IMR-90 (cell line): ENCODE measurements at regions not wholly inside any gene's neighbourhood (a gene's known extent, or its start where the extent isn't known, plus 50 kb on each side); places are given as distances from the start of the nearest gene placed in this dataset.

Experiments used
- ATAC-seq: fragments of 200-7000 bp; cut with Tn5 transposase; 2 replicates; pipeline ENCODE4 v1.9.1; 2020; ENCODE audit warnings: low read depth, mild to moderate bottlenecking, moderate library complexity
- BruUV-seq: library from RNA; stranded (reverse); fragments of 400-500 nt; replicated peaks from 2 replicates; lab custom pipeline; 2021; lab: Mats Ljungman, UMichigan
- CTCF ChIA-PET: fragments of 300-600 bp; formaldehyde crosslinking; extraction: SDS; loops from one replicate; lab custom pipeline; 2021; ENCODE audit warnings: antibody characterized with exemption; lab: Yijun Ruan, JAX
- POLR2A ChIA-PET: fragments of 300-600 bp; sonication (Branson Sonifier 250); formaldehyde crosslinking; loops from one replicate; lab custom pipeline; 2022; ENCODE audit warnings: antibody characterized with exemption; ENCODE audit not compliant: unreplicated experiment; lab: Charles Lee
- DNase-seq: peaks from one replicate; pipeline ENCODE4 v3.0.0; 2013
- H2AFZ ChIP-seq: replicated peaks from 2 replicates; pipeline ENCODE3; 2013; ENCODE audit warnings: low read length, mild to moderate bottlenecking; ENCODE audit not compliant: poor library complexity
- H2AK5ac ChIP-seq: 2 replicates; pipeline ENCODE4 v1.6.1; 2013; ENCODE audit warnings: low read depth, low read length, inconsistent platforms
- H2AK9ac ChIP-seq: replicated peaks from 2 replicates; pipeline ENCODE3; 2013; ENCODE audit warnings: mild to moderate bottlenecking, low read depth, low read length, moderate library complexity; ENCODE audit not compliant: poor library complexity
- H2BK120ac ChIP-seq: 2 replicates; pipeline ENCODE4 v1.6.1; 2013; ENCODE audit warnings: low read depth, low read length, inconsistent platforms
- H2BK15ac ChIP-seq: 3 replicates; pipeline ENCODE4 v1.6.1; 2013; ENCODE audit warnings: low read depth, low read length, inconsistent platforms
- H2BK20ac ChIP-seq: 2 replicates; pipeline ENCODE4 v1.6.1; 2013; ENCODE audit warnings: low read depth, mild to moderate bottlenecking, inconsistent platforms, low read length, moderate library complexity
- H2BK5ac ChIP-seq: 2 replicates; pipeline ENCODE4 v1.6.1; 2013; ENCODE audit warnings: mild to moderate bottlenecking, low read depth, low read length, inconsistent platforms; ENCODE audit not compliant: poor library complexity, severe bottlenecking
- H3K14ac ChIP-seq: replicated peaks from 2 replicates; pipeline ENCODE4 v1.6.1; 2013; ENCODE audit warnings: low read depth, low read length, inconsistent platforms
- H3K18ac ChIP-seq: 2 replicates; pipeline ENCODE4 v1.6.1; 2013; ENCODE audit warnings: low read depth, low read length, control low read depth
- H3K23ac ChIP-seq: 2 replicates; pipeline ENCODE4 v1.6.1; 2013; ENCODE audit warnings: low read depth, low read length, inconsistent platforms
- H3K27ac ChIP-seq: 2 replicates; pipeline ENCODE4 v1.5.1; 2013; ENCODE audit warnings: mild to moderate bottlenecking, control low read depth, low read length; ENCODE audit not compliant: insufficient read depth
- H3K27me3 ChIP-seq: 2 replicates; pipeline ENCODE4 v1.6.1; 2013; ENCODE audit warnings: low read length; ENCODE audit not compliant: control insufficient read depth, insufficient read depth
- H3K36me3 ChIP-seq: 2 replicates; pipeline ENCODE4 v1.6.1; 2013; ENCODE audit warnings: low read length, mixed read lengths; ENCODE audit not compliant: control insufficient read depth, insufficient read depth
- H3K4ac ChIP-seq: 2 replicates; pipeline ENCODE4 v1.6.1; 2013; ENCODE audit warnings: low read depth, low read length, inconsistent platforms
- H3K4me1 ChIP-seq: 2 replicates; pipeline ENCODE4 v1.6.1; 2013; ENCODE audit warnings: low read length, mixed read lengths; ENCODE audit not compliant: control insufficient read depth, insufficient read depth
- H3K4me2 ChIP-seq: 2 replicates; pipeline ENCODE4 v1.6.1; 2013; ENCODE audit warnings: low read depth, mild to moderate bottlenecking, control low read depth, low read length, moderate library complexity
- H3K4me3 ChIP-seq: 2 replicates; pipeline ENCODE4 v1.5.1; 2013; ENCODE audit warnings: low read depth, mild to moderate bottlenecking, control low read depth, low read length, moderate library complexity; ENCODE audit not compliant: insufficient read depth
- H3K56ac ChIP-seq: 2 replicates; pipeline ENCODE4 v1.6.1; 2013; ENCODE audit warnings: low read length, inconsistent platforms; ENCODE audit not compliant: insufficient read depth; ENCODE audit errors: extremely low read depth
- H3K79me1 ChIP-seq, 2 experiments: 2 replicates each; pipeline ENCODE4 v1.6.1; 2013; ENCODE audit warnings: low read length in 2 of 2, inconsistent platforms in 1 of 2, low read depth in 1 of 2
- H3K9ac ChIP-seq: 2 replicates; pipeline ENCODE4 v1.6.1; 2013; ENCODE audit warnings: low read depth, low read length, control low read depth
- H3K9me1 ChIP-seq: 2 replicates; pipeline ENCODE4 v1.6.1; 2013; ENCODE audit warnings: low read length, inconsistent platforms; ENCODE audit not compliant: insufficient read depth
- H3K9me3 ChIP-seq: 2 replicates; pipeline ENCODE4 v1.6.1; 2013; ENCODE audit warnings: low read length; ENCODE audit not compliant: control insufficient read depth, insufficient read depth
- H4K20me1 ChIP-seq: 2 replicates; pipeline ENCODE4 v1.6.1; 2013; ENCODE audit warnings: low read length, inconsistent platforms; ENCODE audit not compliant: insufficient read depth
- H4K5ac ChIP-seq: 2 replicates; pipeline ENCODE4 v1.6.1; 2013; ENCODE audit warnings: mild to moderate bottlenecking, low read depth, low read length, control low read depth
- H4K8ac ChIP-seq, 2 experiments: 2 replicates each; pipeline ENCODE4 v1.6.1; 2013; ENCODE audit warnings: low read depth in 2 of 2, low read length in 2 of 2, control low read depth in 1 of 2, inconsistent platforms in 1 of 2
- H4K91ac ChIP-seq: 2 replicates; pipeline ENCODE4 v1.6.1; 2013; ENCODE audit warnings: low read depth, low read length, inconsistent platforms; ENCODE audit not compliant: insufficient read depth
- CEBPB ChIP-seq: IDR thresholded peaks from 2 replicates; pipeline ENCODE4 v1.6.1; 2012; ENCODE audit warnings: low read depth, low read length, improper control_type of control experiment
- ELK1 ChIP-seq: fragments of 150-350 bp; IDR thresholded peaks from 2 replicates; pipeline ENCODE4 v1.6.1; 2016; ENCODE audit warnings: low read depth, mild to moderate bottlenecking, low read length, moderate library complexity, borderline replicate concordance
- USF2 ChIP-seq: fragments of 150-350 bp; IDR thresholded peaks from 2 replicates; pipeline ENCODE4 v1.6.1; 2017; ENCODE audit warnings: mild to moderate bottlenecking, antibody characterized with exemption, low read length, low read depth
- WGBS, 2 experiments: methylation state at CpG; one replicate each; pipeline versions ENCODE4 v1.1.5 to v1.1.7; 2013; ENCODE audit warnings: missing lambda C conversion rate in 2 of 2; ENCODE audit not compliant: insufficient read length in 1 of 2; ENCODE audit errors: extremely low coverage in 2 of 2; 5-methylcytosine and 5-hydroxymethylcytosine counted together
- dilution Hi-C: fragments of 300-500 bp; cut with HindIII; formaldehyde crosslinking; loops from one replicate; pipeline ENCODE4 v1.14.3; 2018; ENCODE audit warnings: low sequenced_read_pairs; ENCODE audit not compliant: unreplicated experiment
- in situ Hi-C: fragments of 300-500 bp; cut with MboI; formaldehyde crosslinking; loops from 3 replicates; pipeline ENCODE4 v1.14.3; 2019; ENCODE audit warnings: low sequenced_read_pairs, inconsistent platforms, mixed read lengths
- intact Hi-C: fragments of 100-400 bp; cut with micrococcal nuclease; formaldehyde crosslinking; loops from 2 replicates; pipeline ENCODE4 v1.10.0; 2022

- H2AK9ac ChIP-seq: no peak overlapping the region
- H3K27ac ChIP-seq: no peak overlapping the region
- H3K27me3 ChIP-seq: no peaks in the 10 kb centered on the region
- no peak overlapping the region for H2BK120ac ChIP-seq
- no peak overlapping the region for H3K9ac ChIP-seq
- H4K91ac ChIP-seq: no peak overlapping the region
- no peak overlapping the region for H4K5ac ChIP-seq
- in situ Hi-C loops (no loop called here), dilution Hi-C loops (no loop called here), intact Hi-C loops (no loop called here)
- H3K4me1 ChIP-seq: no peaks in the 10 kb centered on the region
- POLR2A ChIA-PET: no interaction called here
- no peaks in the 10 kb centered on the region for H3K79me1 ChIP-seq
- H3K56ac ChIP-seq: no peak overlapping the region
- no peak overlapping the region for H2AK5ac ChIP-seq
- H2BK15ac ChIP-seq: no peak overlapping the region
- H3K9me3 ChIP-seq: peaks cover 47% of the 10 kb centered on the region
- no TSS peak for BruUV-seq
- no peaks in the 10 kb centered on the region for H3K9me1 ChIP-seq
- no peak overlapping the region for H3K18ac ChIP-seq
- H4K20me1 ChIP-seq: no peaks in the 10 kb centered on the region
- no peak overlapping the region for H3K14ac ChIP-seq
- H3K4me2 ChIP-seq: no peak overlapping the region
- no peak overlapping the region for H3K4me3 ChIP-seq
- H3K36me3 ChIP-seq: no peaks in the 10 kb centered on the region
- no peak overlapping the region for H3K23ac ChIP-seq
- no peak overlapping the region for H4K8ac ChIP-seq
- CTCF ChIA-PET: no interaction called here
- H3K4ac ChIP-seq: no peak overlapping the region
- H2BK20ac ChIP-seq: no peak overlapping the region
- DNase-seq (no peak), ATAC-seq (no peak)
- 38% methylated on average over 3 of the region's 13 CpGs; no CpG with 5 or more reads in 1 of the 2 experiments for whole genome bisulfite sequencing, 2 experiments
- H2AFZ ChIP-seq: no peak overlapping the region
- H2BK5ac ChIP-seq: no peak overlapping the region
- TF ChIP-seq ELK1 (no peak), CEBPB (no peak), USF2 (no peak)
Observed at GRCh38 chr10:131817866-131818509, 82.8 kb upstream of the PPP2R2D start.
